Fibroblast of skin of back (primary cell): ENCODE measurements at regions not wholly inside any gene's neighbourhood (a gene's known extent, or its start where the extent isn't known, plus 50 kb on each side); places are given as distances from the start of the nearest gene placed in this dataset.
"Not testable (repeated sequence)": the region's sequence is repeated elsewhere in the genome, so short reads cannot be mapped to it uniquely, and the experiment has no call there.

ENCODE experiments used
- DNase-seq: peaks from one replicate; pipeline ENCODE4 v3.0.0-alpha.2; 2013

DNA sequence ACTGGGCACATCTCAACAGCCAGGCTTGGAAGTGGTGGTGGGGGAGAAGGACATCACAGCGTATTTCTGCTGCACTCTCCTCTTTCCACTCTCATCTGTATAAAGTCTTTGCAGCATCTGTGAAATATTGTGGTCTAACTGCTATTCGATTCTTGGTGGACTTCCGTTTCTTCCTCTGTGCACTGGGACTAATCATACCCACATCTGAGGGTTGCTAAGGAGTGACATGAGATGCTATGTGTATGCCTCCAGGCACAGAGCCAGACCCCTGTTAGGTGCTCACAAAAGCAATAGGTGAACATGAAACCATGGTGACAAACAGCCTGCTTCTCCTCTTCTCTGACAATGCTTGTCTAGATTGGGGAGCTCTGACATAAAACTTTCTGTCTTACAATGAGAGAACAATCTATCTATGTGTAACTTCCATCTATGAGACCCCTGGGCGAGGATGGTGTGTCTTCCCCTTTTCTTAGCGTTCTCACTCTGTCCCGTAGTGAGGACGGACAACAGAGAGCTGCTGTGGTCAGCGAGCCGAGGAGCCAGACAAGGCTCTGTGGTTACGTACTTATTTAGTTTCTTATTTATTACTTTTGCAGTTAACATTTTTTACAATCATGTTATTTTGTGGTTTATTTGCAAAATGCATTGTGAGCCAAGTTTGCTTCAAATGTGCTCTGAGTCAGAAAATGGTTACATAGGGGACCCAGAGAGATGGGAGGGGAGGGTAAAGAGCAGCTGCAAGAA lies 196.7 kb upstream of the TPRG1 start:
- peak; percentile 18 for DNase-seq

- DNase-seq = no peak
Observed at GRCh38 chr3:188975600-188976314, 196.0 kb upstream of the TPRG1 start.

- no peak for DNase-seq
Observed at GRCh38 chr3:188976407-188976806, 195.4 kb upstream of the TPRG1 start.

GRCh38 chr3:188978421-188979171 lies 193.2 kb upstream of the TPRG1 start:
- DNase-seq = peak; percentile 74

DNA sequence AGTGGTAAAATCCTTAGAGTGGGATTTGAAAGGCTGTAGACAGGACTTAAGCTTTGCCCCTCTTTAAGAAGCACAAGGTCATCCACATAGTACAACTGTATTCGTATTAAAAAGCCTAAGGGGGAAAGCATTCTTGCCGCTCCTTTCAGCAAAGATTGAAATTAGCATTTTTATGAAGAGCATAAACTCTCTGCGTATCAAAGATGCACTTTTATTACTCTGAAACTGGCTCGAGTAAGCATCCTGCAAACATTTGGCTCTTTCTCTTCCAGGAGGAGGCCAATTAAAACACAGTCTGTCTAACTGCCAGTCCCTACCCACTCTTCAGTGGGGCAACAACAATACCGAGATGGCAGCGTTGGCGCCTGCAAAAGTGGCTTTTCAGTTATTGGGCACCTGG lies 192.5 kb upstream of the TPRG1 start:
- DNase-seq = no peak

DNA sequence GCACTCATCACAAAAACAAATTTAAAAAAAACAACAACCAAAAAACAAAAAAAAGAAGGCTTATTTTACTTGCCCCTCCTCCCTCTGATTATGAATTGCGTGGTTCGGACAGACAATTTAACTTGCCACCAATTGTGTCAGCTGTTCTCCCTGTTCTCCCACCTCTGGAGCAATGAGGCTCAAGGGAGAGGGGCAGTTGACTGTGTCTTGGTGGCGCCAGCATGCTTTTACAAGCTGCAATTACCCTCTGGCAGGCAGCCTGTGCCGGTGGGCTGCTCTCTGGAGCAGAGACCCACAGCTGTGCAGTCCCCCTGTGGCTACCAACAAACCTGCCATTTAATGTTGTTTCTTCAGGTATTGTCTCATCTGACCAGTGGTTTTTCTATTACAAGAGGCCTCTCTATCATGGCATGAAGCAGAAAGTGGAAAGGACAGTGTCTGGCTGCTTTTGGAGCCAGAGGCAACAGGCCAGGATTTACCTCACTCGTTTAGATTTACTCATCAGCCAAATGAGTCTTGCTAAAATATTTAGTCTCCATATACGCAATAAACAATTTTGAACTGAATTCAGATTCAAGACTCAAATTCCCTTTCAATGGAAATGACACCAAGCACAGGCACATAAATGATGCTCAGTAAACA lies 192.0 kb upstream of the TPRG1 start:
- no peak for DNase-seq

GRCh38 chr3:188993181-188993580 lies 178.6 kb upstream of the TPRG1 start:
- DNase-seq = no peak

DNA sequence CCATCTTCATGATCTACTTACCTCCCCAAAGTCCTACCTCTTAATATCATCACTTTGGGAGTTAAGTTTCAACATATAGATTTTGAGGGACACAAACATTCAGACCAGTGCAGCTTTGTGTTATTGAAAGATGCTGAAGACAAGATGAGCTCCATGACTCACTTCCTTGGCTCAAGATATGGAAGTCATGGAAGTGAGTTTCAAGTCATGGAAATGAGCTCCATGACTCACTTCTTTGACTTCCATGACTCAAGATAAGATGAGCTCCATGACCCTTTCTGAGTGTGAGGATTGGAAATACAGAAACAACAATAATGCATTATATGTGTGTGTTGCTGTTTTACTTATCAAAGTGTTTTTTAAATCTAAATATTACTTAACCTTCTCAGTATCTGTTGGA lies 170.2 kb upstream of the TPRG1 start:
- DNase-seq = peak; percentile 94

GRCh38 chr3:189003410-189003809 lies 168.4 kb upstream of the TPRG1 start:
- no peak for DNase-seq

GRCh38 chr3:189013224-189013888 lies 158.4 kb upstream of the TPRG1 start:
- DNase-seq = no peak

- DNase-seq = no peak
Observed at GRCh38 chr3:189014526-189014925, 157.2 kb upstream of the TPRG1 start.

GRCh38 chr3:189022576-189023466 lies 148.9 kb upstream of the TPRG1 start:
- not testable (repeated sequence) for DNase-seq

DNA sequence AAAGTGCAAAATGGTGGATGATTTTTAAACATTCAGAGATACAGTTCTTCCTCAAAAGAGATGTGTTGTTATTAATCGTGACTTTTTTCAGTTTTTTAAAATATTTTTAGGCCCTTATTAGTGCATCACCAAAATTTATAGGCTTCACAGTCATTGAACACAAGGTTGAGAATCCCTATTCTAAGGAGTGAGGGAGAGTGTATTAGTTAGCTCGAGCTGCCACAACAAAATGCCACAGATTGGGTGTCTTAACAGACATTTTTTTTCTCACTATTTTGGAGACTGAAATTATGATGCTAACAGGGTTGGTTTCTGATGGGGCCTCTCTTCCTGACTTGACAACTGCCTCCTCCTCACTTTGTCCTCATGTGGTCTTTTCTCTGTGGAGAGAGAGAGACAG lies 145.9 kb upstream of the TPRG1 start:
- DNase-seq = no peak

DNA sequence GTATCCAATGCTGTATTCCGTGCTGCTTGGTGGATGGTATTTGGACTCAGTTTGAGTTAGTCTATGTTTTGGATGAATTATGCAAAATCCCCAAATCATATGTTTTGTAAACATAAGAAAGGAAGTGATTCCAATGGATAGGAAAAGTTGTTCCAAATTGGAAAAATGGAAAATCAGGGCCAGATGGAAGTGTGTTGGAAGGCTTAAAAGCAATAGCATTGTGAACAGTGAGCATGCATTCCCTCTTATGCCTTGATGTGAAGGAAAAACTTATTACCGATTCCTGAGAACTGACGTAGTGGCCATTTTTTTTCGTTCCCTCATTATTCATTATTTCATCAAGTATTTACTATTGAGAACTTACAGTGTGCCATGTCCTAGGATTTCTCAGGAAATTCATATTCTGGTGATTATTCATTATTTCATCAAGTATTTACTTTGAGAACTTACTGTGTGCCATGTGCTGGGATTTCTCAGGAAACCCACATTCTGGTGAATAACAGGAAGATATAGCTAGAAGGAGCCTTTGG lies 144.1 kb upstream of the TPRG1 start:
- peak; percentile 4 for DNase-seq

GRCh38 chr3:189038773-189039745 lies 132.7 kb upstream of the TPRG1 start:
- no peak for DNase-seq

DNA sequence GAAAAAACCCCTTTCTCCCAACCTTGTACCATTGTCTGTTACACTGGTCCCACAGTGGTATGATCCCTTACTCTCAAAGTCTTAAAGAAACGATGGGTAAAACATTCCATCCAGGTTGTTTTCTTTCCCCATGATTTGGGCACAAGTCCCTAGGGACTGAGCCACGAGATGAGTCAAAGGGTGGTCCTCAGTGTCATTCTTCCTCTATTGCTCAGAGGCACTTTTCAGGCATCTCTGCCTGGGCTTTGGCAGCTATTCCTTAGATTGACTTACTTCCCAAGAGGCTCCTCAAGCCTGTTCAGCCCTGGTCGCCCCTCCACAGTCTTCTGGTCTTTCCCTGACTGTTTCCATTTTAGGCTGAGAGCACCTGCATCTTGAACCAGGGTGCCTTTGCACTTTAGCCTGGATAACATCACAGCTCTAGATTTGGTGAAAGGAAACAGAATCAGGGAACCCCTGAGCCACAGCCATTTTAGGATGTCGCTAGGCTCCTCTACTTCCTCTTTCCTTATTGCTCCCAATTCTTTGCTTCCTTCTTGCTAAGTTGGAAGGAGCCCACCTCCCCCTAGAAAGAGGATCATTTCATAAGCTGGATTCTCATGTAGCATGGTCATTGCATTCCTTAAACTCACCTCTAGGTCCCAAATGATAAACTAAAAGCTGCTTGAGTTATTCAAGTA lies 131.0 kb upstream of the TPRG1 start:
- peak; percentile 76 for DNase-seq

- DNase-seq = peak; percentile 18
Observed at GRCh38 chr3:189041482-189042090, 130.2 kb upstream of the TPRG1 start.

DNA sequence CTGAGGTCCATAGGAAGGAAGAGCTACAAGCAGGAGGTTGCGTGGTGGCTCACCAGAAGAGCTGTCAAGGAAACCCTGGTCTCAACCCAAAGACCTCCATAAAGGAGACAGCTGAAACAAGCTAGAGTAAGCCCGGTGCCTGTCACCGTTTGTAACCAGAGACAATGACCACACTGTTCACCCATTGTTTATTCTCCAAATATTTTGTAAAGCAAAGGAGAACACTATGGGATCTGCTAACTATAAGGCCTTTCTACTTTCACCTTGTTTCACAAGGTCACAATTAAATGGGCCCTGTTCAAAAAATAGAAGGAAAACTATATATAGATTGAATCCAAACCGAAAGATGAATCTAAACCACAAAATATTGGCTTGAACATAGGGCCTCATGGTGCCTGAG lies 128.9 kb upstream of the TPRG1 start:
- DNase-seq = no peak
